DND-41 (cell line): ENCODE measurements at regions not wholly inside any gene's neighbourhood (a gene's known extent, or its start where the extent isn't known, plus 50 kb on each side); places are given as distances from the start of the nearest gene placed in this dataset.

Source experiments
- CTCF ChIP-seq: IDR thresholded peaks from 2 replicates; pipeline ENCODE4 v1.5.1; 2012; ENCODE audit warnings: borderline replicate concordance, low read length, moderate library complexity, mild to moderate bottlenecking; ENCODE audit not compliant: poor library complexity, severe bottlenecking; ENCODE audit errors: extremely low read depth
- EZH2 ChIP-seq: IDR thresholded peaks from 3 replicates; pipeline ENCODE4 v1.6.1; 2012; ENCODE audit warnings: borderline replicate concordance, low read depth, mild to moderate bottlenecking, moderate library complexity, low read length, inconsistent platforms; ENCODE audit not compliant: severe bottlenecking

GRCh38 chr13:47472516-47472915 lies 528.6 kb downstream of the SUCLA2 start:
- TF ChIP-seq CTCF (no peak), EZH2 (no peak)
